DND-41 (cell line): ENCODE measurements at regions not wholly inside any gene's neighbourhood (a gene's known extent, or its start where the extent isn't known, plus 50 kb on each side); places are given as distances from the start of the nearest gene placed in this dataset.

Experiments used
- ATAC-seq: fragments of 200-7000 bp; cut with Tn5 transposase; 3 replicates; pipeline ENCODE4 v1.9.1; 2021; ENCODE audit warnings: low read depth; ENCODE audit not compliant: insufficient read depth
- DNase-seq: peaks from one replicate; pipeline ENCODE4 v3.0.0-alpha.2; 2020
- H2AFZ ChIP-seq: 2 replicates; pipeline ENCODE4 v1.6.0; 2012; ENCODE audit warnings: low read depth, low read length
- H3K27ac ChIP-seq: 2 replicates; pipeline ENCODE4 v1.5.1; 2012; ENCODE audit warnings: low read length, inconsistent platforms
- H3K27me3 ChIP-seq: fragments of 200-600 bp; sonication (generic); 2 replicates; pipeline ENCODE4 v1.6.0; 2012; ENCODE audit warnings: low read length, mild to moderate bottlenecking, inconsistent platforms; ENCODE audit not compliant: insufficient read depth, poor library complexity
- H3K36me3 ChIP-seq: 2 replicates; pipeline ENCODE4 v1.5.1; 2012; ENCODE audit warnings: low read length, inconsistent platforms; ENCODE audit not compliant: insufficient read depth
- H3K4me1 ChIP-seq: 2 replicates; pipeline ENCODE4 v1.5.1; 2012; ENCODE audit warnings: mild to moderate bottlenecking, low read length; ENCODE audit not compliant: insufficient read depth
- H3K4me2 ChIP-seq: 2 replicates; pipeline ENCODE4 v1.6.0; 2012; ENCODE audit warnings: mild to moderate bottlenecking, moderate library complexity, low read length, inconsistent platforms; ENCODE audit not compliant: insufficient read depth
- H3K4me3 ChIP-seq, 2 experiments: fragments of 200-600 bp in 1 of 2; shearing (Covaris generic) in 1 of 2; 2 replicates each; pipeline ENCODE4 v1.5.1; 2012 to 2016; ENCODE audit warnings: inconsistent platforms in 2 of 2, low read length in 2 of 2, mild to moderate bottlenecking in 2 of 2, low read depth in 1 of 2, moderate library complexity in 1 of 2
- H3K79me2 ChIP-seq: 2 replicates; pipeline ENCODE4 v1.6.0; 2012; ENCODE audit warnings: low read length, inconsistent platforms; ENCODE audit not compliant: insufficient read depth
- H3K9ac ChIP-seq: 2 replicates; pipeline ENCODE4 v1.6.0; 2012; ENCODE audit warnings: low read depth, mild to moderate bottlenecking, inconsistent platforms, low read length, moderate library complexity
- H3K9me3 ChIP-seq: 2 replicates; pipeline ENCODE4 v1.5.1; 2012; ENCODE audit warnings: low read length, moderate library complexity, mild to moderate bottlenecking, inconsistent platforms; ENCODE audit not compliant: insufficient read depth, severe bottlenecking
- H4K20me1 ChIP-seq: 2 replicates; pipeline ENCODE4 v1.6.0; 2012; ENCODE audit warnings: low read length; ENCODE audit not compliant: insufficient read depth
- CTCF ChIP-seq: IDR thresholded peaks from 2 replicates; pipeline ENCODE4 v1.5.1; 2012; ENCODE audit warnings: borderline replicate concordance, low read length, moderate library complexity, mild to moderate bottlenecking; ENCODE audit not compliant: poor library complexity, severe bottlenecking; ENCODE audit errors: extremely low read depth
- EZH2 ChIP-seq: IDR thresholded peaks from 3 replicates; pipeline ENCODE4 v1.6.1; 2012; ENCODE audit warnings: borderline replicate concordance, low read depth, mild to moderate bottlenecking, moderate library complexity, low read length, inconsistent platforms; ENCODE audit not compliant: severe bottlenecking

- Histone ChIP-seq H3K4me3 (no peak overlapping the region), H3K4me1 (peaks cover 12% of the 10 kb centered on the region), H3K9me3 (no peaks in the 10 kb centered on the region), H3K27me3 (no peaks in the 10 kb centered on the region), H3K79me2 (no peaks in the 10 kb centered on the region), H3K9ac (no peak overlapping the region), H3K4me2 (no peak overlapping the region), H2AFZ (no peak overlapping the region), H4K20me1 (no peaks in the 10 kb centered on the region), H3K27ac (no peak overlapping the region), H3K36me3 (no peaks in the 10 kb centered on the region)
- no peak for ATAC-seq
- DNase-seq: no peak
- TF ChIP-seq CTCF: no peak
- TF ChIP-seq EZH2: no peak
Observed at GRCh38 chr6:142562865-142563264, 261.1 kb downstream of the ADGRG6 start.

GRCh38 chr6:142566628-142567396 is 265.0 kb downstream of the ADGRG6 start:
- peak; percentile 70 for DNase-seq
- H3K4me1 ChIP-seq: peaks cover 44% of the 10 kb centered on the region
- H3K4me3 ChIP-seq: no peak overlapping the region
- no peaks in the 10 kb centered on the region for H3K9me3 ChIP-seq
- H3K79me2 ChIP-seq: no peaks in the 10 kb centered on the region
- TF ChIP-seq EZH2 (no peak), CTCF (peak; percentile 90)
- no peak overlapping the region for H3K9ac ChIP-seq
- peak; percentile 41; the same call in 2 of the 3 replicates for ATAC-seq
- H3K36me3 ChIP-seq: no peaks in the 10 kb centered on the region
- H2AFZ ChIP-seq: no peak overlapping the region
- no peaks in the 10 kb centered on the region for H4K20me1 ChIP-seq
- no peak overlapping the region for H3K4me2 ChIP-seq
- H3K27ac ChIP-seq: no peak overlapping the region
- no peaks in the 10 kb centered on the region for H3K27me3 ChIP-seq

GRCh38 chr6:142567461-142567860 is 265.7 kb downstream of the ADGRG6 start:
- H3K9ac ChIP-seq: no peak overlapping the region
- no peaks in the 10 kb centered on the region for H3K27me3 ChIP-seq
- H3K4me2 ChIP-seq: no peak overlapping the region
- H3K36me3 ChIP-seq: no peaks in the 10 kb centered on the region
- no peaks in the 10 kb centered on the region for H3K9me3 ChIP-seq
- H4K20me1 ChIP-seq: no peaks in the 10 kb centered on the region
- no peak overlapping the region for H3K4me3 ChIP-seq
- TF ChIP-seq EZH2: no peak
- no peak for TF ChIP-seq CTCF
- DNase-seq: no peak
- ATAC-seq: no peak
- no peaks in the 10 kb centered on the region for H3K79me2 ChIP-seq
- no peak overlapping the region for H2AFZ ChIP-seq
- no peak overlapping the region for H3K27ac ChIP-seq
- H3K4me1 ChIP-seq: peaks cover 46% of the 10 kb centered on the region
